OCI-LY7 (cell line): ENCODE measurements at regions not wholly inside any gene's neighbourhood (a gene's known extent, or its start where the extent isn't known, plus 50 kb on each side); places are given as distances from the start of the nearest gene placed in this dataset.

Experiments
- BruUV-seq: library from RNA; stranded (reverse); fragments of 400-500 nt; replicated peaks from 2 replicates; lab custom pipeline; 2021; lab: Mats Ljungman, UMichigan
- CTCF ChIA-PET: fragments of 300-600 bp; sonication (Branson Sonifier 250); formaldehyde crosslinking; loops from one replicate; lab custom pipeline; 2022; ENCODE audit warnings: antibody characterized with exemption; ENCODE audit not compliant: unreplicated experiment; lab: Charles Lee
- POLR2A ChIA-PET: fragments of 300-600 bp; sonication (Branson Sonifier 250); formaldehyde crosslinking; loops from one replicate; lab custom pipeline; 2022; ENCODE audit warnings: antibody characterized with exemption; lab: Charles Lee
- DNase-seq: peaks from one replicate; pipeline ENCODE4 v3.0.0-alpha.2; 2015; ENCODE audit warnings: low spot score
- H2AFZ ChIP-seq: fragments of 200-600 bp; sonication (generic), shearing (Covaris generic); 2 replicates; pipeline ENCODE4 v1.6.1; 2014; ENCODE audit warnings: mild to moderate bottlenecking, antibody characterized with exemption, low read length, moderate library complexity
- H3K27ac ChIP-seq: fragments of 200-600 bp; sonication (generic); 2 replicates; pipeline ENCODE4 v1.5.1; 2014; ENCODE audit warnings: mixed run types, low read depth, mild to moderate bottlenecking, moderate library complexity, low read length, inconsistent platforms; ENCODE audit not compliant: poor library complexity, severe bottlenecking
- H3K36me3 ChIP-seq: fragments of 200-600 bp; sonication (generic); 2 replicates; pipeline ENCODE4 v1.6.1; 2014; ENCODE audit warnings: mild to moderate bottlenecking, antibody characterized with exemption, low read length, moderate library complexity, mixed read lengths; ENCODE audit not compliant: insufficient read depth
- H3K4me1 ChIP-seq: fragments of 200-600 bp; sonication (generic); 2 replicates; pipeline ENCODE4 v1.5.1; 2014; ENCODE audit warnings: mild to moderate bottlenecking, low read length; ENCODE audit not compliant: insufficient read depth, poor library complexity, severe bottlenecking
- H3K4me2 ChIP-seq: fragments of 200-600 bp; sonication (generic); 2 replicates; pipeline ENCODE4 v1.6.1; 2014; ENCODE audit warnings: mild to moderate bottlenecking, low read length
- H3K4me3 ChIP-seq: fragments of 200-600 bp; sonication (generic); 2 replicates; pipeline ENCODE4 v1.5.1; 2014; ENCODE audit warnings: mild to moderate bottlenecking, low read depth, low read length; ENCODE audit not compliant: poor library complexity, severe bottlenecking
- H3K79me2 ChIP-seq: fragments of 200-600 bp; sonication (generic); 2 replicates; pipeline ENCODE4 v1.6.1; 2016; ENCODE audit warnings: low read depth, mild to moderate bottlenecking, low read length, moderate library complexity, mixed read lengths; ENCODE audit not compliant: insufficient read depth
- H3K9me2 ChIP-seq: fragments of 200-600 bp; sonication (generic); 2 replicates; pipeline ENCODE4 v1.6.1; 2016; ENCODE audit warnings: mild to moderate bottlenecking, low read length, mixed read lengths; ENCODE audit not compliant: insufficient read depth
- H3K9me3 ChIP-seq: fragments of 200-600 bp; sonication (generic); 2 replicates; pipeline ENCODE4 v1.6.1; 2014; ENCODE audit warnings: mild to moderate bottlenecking, mixed run types, low read length, mixed read lengths
- H4K20me1 ChIP-seq: fragments of 200-600 bp; sonication (generic); 2 replicates; pipeline ENCODE4 v1.6.1; 2014; ENCODE audit warnings: mild to moderate bottlenecking, antibody characterized with exemption, low read length, moderate library complexity, mixed read lengths; ENCODE audit not compliant: insufficient read depth
- CTCF ChIP-seq: fragments of 200-600 bp; sonication (generic); conservative IDR thresholded peaks from 2 replicates; pipeline ENCODE4 v1.5.1; 2014; ENCODE audit warnings: mild to moderate bottlenecking, antibody characterized with exemption, low read length, moderate library complexity, mixed read lengths
- EZH2phosphoT487 ChIP-seq: fragments of 200-600 bp; sonication (generic); IDR thresholded peaks from 2 replicates; pipeline ENCODE4 v1.6.1; 2018; ENCODE audit warnings: low read depth, borderline replicate concordance, mild to moderate bottlenecking, mixed run types, antibody characterized with exemption, low read length, moderate library complexity, mixed read lengths
- intact Hi-C: fragments of 100-400 bp; cut with micrococcal nuclease; formaldehyde crosslinking; loops from one replicate; pipeline ENCODE4 v1.10.0; 2022; ENCODE audit not compliant: unreplicated experiment

- H4K20me1 ChIP-seq: no peaks in the 10 kb centered on the region
- no peaks in the 10 kb centered on the region for H3K9me2 ChIP-seq
- no peak overlapping the region for H2AFZ ChIP-seq
- no peaks in the 10 kb centered on the region for H3K9me3 ChIP-seq
- TF ChIP-seq CTCF (no peak), EZH2phosphoT487 (no peak)
- H3K27ac ChIP-seq: no peak overlapping the region
- ChIA-PET CTCF (no interaction called here), POLR2A (no interaction called here)
- no peaks in the 10 kb centered on the region for H3K79me2 ChIP-seq
- no peak overlapping the region for H3K4me3 ChIP-seq
- intact Hi-C loops: no loop called here
- no peak for DNase-seq
- no TSS peak for BruUV-seq
- H3K36me3 ChIP-seq: no peaks in the 10 kb centered on the region
- H3K4me2 ChIP-seq: no peak overlapping the region
- H3K4me1 ChIP-seq: no peaks in the 10 kb centered on the region
Measured at GRCh38 chr16:85175724-85176233, 63.5 kb upstream of the CIBAR2 start.

- ChIA-PET CTCF (no interaction called here), POLR2A (no interaction called here)
- H4K20me1 ChIP-seq: no peaks in the 10 kb centered on the region
- no peak overlapping the region for H3K27ac ChIP-seq
- no peaks in the 10 kb centered on the region for H3K9me2 ChIP-seq
- H3K9me3 ChIP-seq: no peaks in the 10 kb centered on the region
- intact Hi-C loops: no loop called here
- no peak overlapping the region for H3K4me3 ChIP-seq
- no peak for TF ChIP-seq CTCF
- TF ChIP-seq EZH2phosphoT487: no peak
- H3K4me2 ChIP-seq: no peak overlapping the region
- H3K4me1 ChIP-seq: no peaks in the 10 kb centered on the region
- no TSS peak for BruUV-seq
- no peaks in the 10 kb centered on the region for H3K79me2 ChIP-seq
- H3K36me3 ChIP-seq: no peaks in the 10 kb centered on the region
- no peak for DNase-seq
- H2AFZ ChIP-seq: no peak overlapping the region
Measured at GRCh38 chr16:85176541-85177447, 64.5 kb upstream of the CIBAR2 start.

- Histone ChIP-seq H2AFZ (no peak overlapping the region), H3K4me3 (no peak overlapping the region), H3K79me2 (no peaks in the 10 kb centered on the region), H3K4me2 (no peak overlapping the region), H4K20me1 (no peaks in the 10 kb centered on the region), H3K9me3 (no peaks in the 10 kb centered on the region), H3K4me1 (no peaks in the 10 kb centered on the region), H3K36me3 (no peaks in the 10 kb centered on the region), H3K27ac (no peak overlapping the region), H3K9me2 (no peaks in the 10 kb centered on the region)
- no TSS peak for BruUV-seq
- CTCF ChIA-PET: no interaction called here
- POLR2A ChIA-PET: no interaction called here
- no peak for DNase-seq
- intact Hi-C loops: no loop called here
- TF ChIP-seq CTCF (no peak), EZH2phosphoT487 (no peak)
Measured at GRCh38 chr16:85177448-85177846, 65.2 kb upstream of the CIBAR2 start.
